Stimulated activated CD4-positive, alpha-beta T cell treated with anti-CD3 and anti-CD28 coated beads, TNF-alpha, amount 100 ng/mL, for 4 hours (primary cell): ENCODE measurements at regions not wholly inside any gene's neighbourhood (a gene's known extent, or its start where the extent isn't known, plus 50 kb on each side); places are given as distances from the start of the nearest gene placed in this dataset.
"Not testable (repeated sequence)": the region's sequence is repeated elsewhere in the genome, so short reads cannot be mapped to it uniquely, and the experiment has no call there.

Experiments used
- DNase-seq, 3 experiments: peaks; one replicate each; pipeline ENCODE4 v3.0.0-alpha.2; 2020; ENCODE audit warnings: low read depth in 3 of 3

GRCh38 chr7:42722198-42722597, 189.7 kb downstream of the C7orf25 start:
- DNase-seq = no peak

GRCh38 chr7:42720991-42721796, 190.7 kb downstream of the C7orf25 start:
- no peak for DNase-seq

- no peak for DNase-seq
Measured at GRCh38 chr7:42720012-42720411, 191.9 kb downstream of the C7orf25 start.

- not testable (repeated sequence) for DNase-seq
Measured at GRCh38 chr7:42718466-42718865, 193.4 kb downstream of the C7orf25 start.

GRCh38 chr7:42714356-42714755, 197.5 kb downstream of the C7orf25 start:
- DNase-seq = no peak

GRCh38 chr7:42709284-42709683, 202.6 kb downstream of the C7orf25 start:
- DNase-seq = no peak

GRCh38 chr7:42704710-42705109, 207.2 kb downstream of the C7orf25 start:
- no peak for DNase-seq

- DNase-seq = no peak
Measured at GRCh38 chr7:42702647-42703046, 209.2 kb downstream of the C7orf25 start.

- DNase-seq = no peak
Measured at GRCh38 chr7:42700406-42701327, 211.2 kb downstream of the C7orf25 start.

GRCh38 chr7:42699380-42700178, 212.3 kb downstream of the C7orf25 start:
- DNase-seq = no peak

GRCh38 chr7:42698600-42699374, 213.1 kb downstream of the C7orf25 start:
- DNase-seq = no peak

GRCh38 chr7:42694894-42695507, 216.9 kb downstream of the C7orf25 start:
- DNase-seq = no peak

GRCh38 chr7:42693722-42694121, 218.1 kb downstream of the C7orf25 start:
- no peak for DNase-seq

GRCh38 chr7:42692621-42693020, 219.2 kb downstream of the C7orf25 start:
- no peak for DNase-seq

GRCh38 chr7:42690794-42691639, 220.9 kb downstream of the C7orf25 start:
- DNase-seq = no peak

GRCh38 chr7:42689626-42690025, 222.2 kb downstream of the C7orf25 start:
- no peak for DNase-seq

- no peak for DNase-seq
Measured at GRCh38 chr7:42688056-42688371, 223.9 kb downstream of the C7orf25 start.

- DNase-seq = no peak
Measured at GRCh38 chr7:42687211-42688055, 224.4 kb downstream of the C7orf25 start.

GRCh38 chr7:42686594-42687156, 225.2 kb downstream of the C7orf25 start:
- DNase-seq = no peak
